ENCODE measurements at regions not wholly inside any gene's neighbourhood (a gene's known extent, or its start where the extent isn't known, plus 50 kb on each side); places are given as distances from the start of the nearest gene placed in this dataset.

DNA sequence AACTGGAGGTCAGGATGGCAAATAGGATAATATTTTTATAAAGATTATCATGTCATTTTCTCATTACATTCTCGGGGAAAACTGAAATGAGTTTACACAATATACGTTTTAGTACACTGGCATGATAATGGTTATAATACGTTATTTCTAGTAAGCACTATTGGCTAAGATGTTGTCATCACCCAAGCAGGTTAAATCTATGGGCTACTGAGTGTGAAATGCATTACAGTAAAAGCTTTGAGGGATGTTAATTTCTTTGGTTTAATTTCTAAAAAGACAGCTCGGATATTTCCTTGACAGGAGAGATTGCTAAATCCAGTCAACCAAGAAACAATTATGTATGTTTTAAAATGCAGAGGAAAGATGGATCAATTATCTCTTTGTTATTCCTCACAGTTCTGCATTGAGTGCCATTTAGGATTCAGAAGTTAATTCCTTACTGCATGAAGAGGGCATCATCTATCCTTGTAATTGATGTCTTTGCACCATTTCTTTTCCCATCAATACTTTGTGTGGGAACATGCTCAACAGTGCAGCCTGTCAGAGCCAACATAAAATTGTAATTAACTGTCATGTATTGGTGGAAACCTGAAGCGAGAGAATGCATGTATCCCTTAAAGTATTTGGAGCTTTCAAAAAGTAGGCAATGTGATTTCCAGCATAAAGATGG is 222.4 kb upstream of the ZP4 start:
- Histone ChIP-seq H3K36me3 (no peaks in the 10 kb centered on the region), H4K20me1 (no peaks in the 10 kb centered on the region), H3K27me3 (no peaks in the 10 kb centered on the region), H3K9me3 (replicated peaks in 1 of 11) (no peaks in the 10 kb centered on the region), H3K4me1 (no peaks in the 10 kb centered on the region), H3K9ac (no peak overlapping the region), H3K4me2 (no peak overlapping the region), H3K27ac (no peak overlapping the region), H3K4me3 (no peak overlapping the region)
- TF ChIP-seq Cebpa-rat (IDR thresholded peaks at IDR 0.05), result no peak

GRCh38 chr1:238111516-238111915 is 220.8 kb upstream of the ZP4 start:
- Histone ChIP-seq H3K9ac (no peak overlapping the region), H4K20me1 (no peaks in the 10 kb centered on the region), H3K27ac (no peak overlapping the region), H3K36me3 (no peaks in the 10 kb centered on the region), H3K4me3 (no peak overlapping the region), H3K4me2 (no peak overlapping the region), H3K4me1 (no peaks in the 10 kb centered on the region), H3K27me3 (no peaks in the 10 kb centered on the region), H3K9me3 (replicated peaks in 1 of 11) (no peaks in the 10 kb centered on the region)
- no peak for TF ChIP-seq Cebpa-rat (IDR thresholded peaks at IDR 0.05)

GRCh38 chr1:238111081-238111480 is 220.4 kb upstream of the ZP4 start:
- Histone ChIP-seq H3K4me1 (no peaks in the 10 kb centered on the region), H4K20me1 (no peaks in the 10 kb centered on the region), H3K36me3 (no peaks in the 10 kb centered on the region), H3K27me3 (no peaks in the 10 kb centered on the region), H3K9me3 (replicated peaks in 1 of 11) (no peaks in the 10 kb centered on the region), H3K4me3 (no peak overlapping the region), H3K9ac (no peak overlapping the region), H3K27ac (no peak overlapping the region), H3K4me2 (no peak overlapping the region)
- no peak for TF ChIP-seq Cebpa-rat (IDR thresholded peaks at IDR 0.05)

- no peaks in the 10 kb centered on the region for H3K4me1 ChIP-seq
Observed at GRCh38 chr1:238108417-238108816, 217.7 kb upstream of the ZP4 start.

DNA sequence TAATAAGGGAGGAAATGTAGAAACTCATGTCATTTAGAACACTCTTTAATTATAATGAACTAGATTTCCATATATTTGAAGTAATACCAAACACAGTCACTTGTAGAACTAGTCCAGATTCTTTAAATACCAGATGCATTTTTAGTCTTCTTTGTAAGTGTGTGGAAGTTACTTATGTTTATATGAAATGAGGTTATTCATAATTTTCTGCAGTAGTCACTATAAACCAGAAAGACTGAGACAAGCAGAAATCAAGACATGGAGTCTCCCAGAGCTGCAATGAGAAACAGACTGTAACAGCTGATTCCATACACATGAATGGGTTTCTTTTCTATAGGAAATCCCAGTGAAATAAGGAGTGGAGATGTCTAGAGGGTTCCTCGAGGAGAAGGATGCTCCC is 216.6 kb upstream of the ZP4 start:
- H3K9ac ChIP-seq, result no peak overlapping the region
- no peaks in the 10 kb centered on the region for H4K20me1 ChIP-seq
- no peaks in the 10 kb centered on the region for H3K4me1 ChIP-seq
- no peaks in the 10 kb centered on the region for H3K9me3 ChIP-seq (replicated peaks in 1 of 11)
- no peak overlapping the region for H3K4me2 ChIP-seq
- H3K4me3 ChIP-seq, result no peak overlapping the region
- H3K27me3 ChIP-seq, result no peaks in the 10 kb centered on the region
- H3K36me3 ChIP-seq, result no peaks in the 10 kb centered on the region
- no peak for TF ChIP-seq Cebpa-rat (IDR thresholded peaks at IDR 0.05)
- no peak overlapping the region for H3K27ac ChIP-seq

More at GRCh38 chr1:238108417-238108816, 217.7 kb upstream of the ZP4 start:
- H3K27ac ChIP-seq, result no peak overlapping the region
- H3K9ac ChIP-seq, result no peak overlapping the region
- H3K9me3 ChIP-seq (replicated peaks in 1 of 11), result no peaks in the 10 kb centered on the region
- no peak for TF ChIP-seq Cebpa-rat (IDR thresholded peaks at IDR 0.05)
- no peaks in the 10 kb centered on the region for H4K20me1 ChIP-seq
- H3K27me3 ChIP-seq, result no peaks in the 10 kb centered on the region
- no peak overlapping the region for H3K4me2 ChIP-seq
- no peak overlapping the region for H3K4me3 ChIP-seq
- no peaks in the 10 kb centered on the region for H3K36me3 ChIP-seq

DNA sequence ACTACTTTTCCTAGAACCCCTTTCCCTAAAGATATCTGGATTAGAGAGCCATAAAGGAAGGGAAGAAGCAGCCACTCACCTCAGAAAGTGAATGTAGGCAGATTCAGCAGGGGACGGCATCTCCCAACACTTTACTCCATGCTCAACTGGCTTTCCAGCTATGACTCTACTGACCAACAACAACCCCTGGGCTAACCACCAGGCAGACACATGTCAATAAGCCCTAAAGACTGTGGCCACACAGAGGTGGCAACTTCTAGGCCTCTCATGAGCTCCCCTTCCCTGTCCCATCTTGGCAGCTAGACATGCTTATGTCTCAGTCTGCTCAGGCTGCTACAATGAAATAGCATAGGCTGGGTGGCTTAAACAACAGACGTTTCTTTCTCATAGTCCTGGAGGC is 214.0 kb upstream of the ZP4 start:
- no peak for TF ChIP-seq Cebpa-rat (IDR thresholded peaks at IDR 0.05)
- Histone ChIP-seq H3K36me3 (no peaks in the 10 kb centered on the region), H3K4me2 (no peak overlapping the region), H3K4me1 (no peaks in the 10 kb centered on the region), H3K4me3 (no peak overlapping the region), H3K9ac (no peak overlapping the region), H3K27me3 (no peaks in the 10 kb centered on the region), H4K20me1 (no peaks in the 10 kb centered on the region), H3K27ac (no peak overlapping the region), H3K9me3 (replicated peaks in 1 of 11) (no peaks in the 10 kb centered on the region)

GRCh38 chr1:238101923-238102322 is 211.2 kb upstream of the ZP4 start:
- H3K4me3 ChIP-seq, result no peak overlapping the region
- no peaks in the 10 kb centered on the region for H3K9me3 ChIP-seq (replicated peaks in 1 of 11)
- H3K9ac ChIP-seq, result no peak overlapping the region
- H3K27me3 ChIP-seq, result no peaks in the 10 kb centered on the region
- TF ChIP-seq Cebpa-rat (IDR thresholded peaks at IDR 0.05), result no peak
- H3K36me3 ChIP-seq, result no peaks in the 10 kb centered on the region
- no peaks in the 10 kb centered on the region for H3K4me1 ChIP-seq
- H3K27ac ChIP-seq, result no peak overlapping the region
- no peaks in the 10 kb centered on the region for H4K20me1 ChIP-seq
- H3K4me2 ChIP-seq, result no peak overlapping the region

DNA sequence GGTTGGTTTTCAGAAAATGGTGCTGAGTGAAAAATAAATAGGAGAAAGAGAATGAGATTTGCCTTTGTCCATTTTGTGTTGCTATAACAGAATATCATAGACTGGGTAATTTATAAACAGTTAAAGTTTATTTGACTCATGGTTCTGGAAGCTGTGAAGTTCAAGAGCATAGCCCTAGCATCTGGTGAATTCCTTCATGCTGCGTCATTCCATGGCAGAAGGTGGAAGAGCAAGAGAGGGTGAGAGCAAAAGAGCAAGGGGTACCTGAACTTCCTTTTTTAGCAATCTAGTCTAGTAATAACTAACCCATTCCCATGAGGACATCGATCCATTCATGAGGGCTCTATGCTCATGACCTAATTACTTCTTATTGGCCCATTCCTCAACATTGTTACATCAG is 209.1 kb upstream of the ZP4 start:
- Histone ChIP-seq H3K27ac (no peak overlapping the region), H3K36me3 (no peaks in the 10 kb centered on the region), H3K4me2 (no peak overlapping the region), H3K4me1 (no peaks in the 10 kb centered on the region), H4K20me1 (no peaks in the 10 kb centered on the region), H3K9ac (no peak overlapping the region), H3K4me3 (no peak overlapping the region), H3K9me3 (replicated peaks in 1 of 11) (no peaks in the 10 kb centered on the region), H3K27me3 (no peaks in the 10 kb centered on the region)
- TF ChIP-seq Cebpa-rat (IDR thresholded peaks at IDR 0.05), result no peak

DNA sequence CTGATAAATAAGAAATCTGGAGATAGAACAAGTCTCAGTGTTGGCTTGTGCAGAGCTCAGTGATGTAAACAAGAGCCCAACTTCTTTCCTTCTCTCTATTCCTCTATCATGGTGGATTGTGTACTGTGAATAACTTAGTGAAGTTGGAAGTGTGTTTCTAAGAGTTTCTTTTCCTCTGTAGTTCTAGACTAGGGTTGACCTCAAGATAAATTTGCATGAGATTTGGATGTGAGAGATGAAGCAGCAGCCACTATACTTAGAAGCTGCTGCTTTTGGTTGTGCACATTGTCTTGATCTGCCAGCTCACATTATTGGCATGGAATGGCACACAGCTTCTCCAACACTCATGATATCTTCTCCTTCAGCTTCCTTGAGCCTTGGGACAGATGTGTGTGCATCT is 198.9 kb upstream of the ZP4 start:
- no peak for TF ChIP-seq Cebpa-rat (IDR thresholded peaks at IDR 0.05)
- Histone ChIP-seq H3K9me3 (replicated peaks in 1 of 11) (no peaks in the 10 kb centered on the region), H3K4me2 (no peak overlapping the region), H4K20me1 (no peaks in the 10 kb centered on the region), H3K4me3 (no peak overlapping the region), H3K4me1 (no peaks in the 10 kb centered on the region), H3K27me3 (no peaks in the 10 kb centered on the region), H3K9ac (no peak overlapping the region), H3K36me3 (no peaks in the 10 kb centered on the region), H3K27ac (no peak overlapping the region)

GRCh38 chr1:238088560-238089290 is 198.0 kb upstream of the ZP4 start:
- H3K27ac ChIP-seq, result no peak overlapping the region
- H3K36me3 ChIP-seq, result no peaks in the 10 kb centered on the region
- H3K4me1 ChIP-seq, result no peaks in the 10 kb centered on the region
- H3K9me3 ChIP-seq (replicated peaks in 1 of 11), result no peaks in the 10 kb centered on the region
- H3K9ac ChIP-seq, result no peak overlapping the region
- H3K4me3 ChIP-seq, result no peak overlapping the region
- TF ChIP-seq Cebpa-rat (IDR thresholded peaks at IDR 0.05), result no peak
- no peaks in the 10 kb centered on the region for H4K20me1 ChIP-seq
- no peaks in the 10 kb centered on the region for H3K27me3 ChIP-seq
- no peak overlapping the region for H3K4me2 ChIP-seq
